SK-N-SH (cell line): ENCODE measurements at regions not wholly inside any gene's neighbourhood (a gene's known extent, or its start where the extent isn't known, plus 50 kb on each side); places are given as distances from the start of the nearest gene placed in this dataset.

Source experiments
- CTCF ChIA-PET: fragments of 300-600, 350-600 bp; formaldehyde crosslinking; extraction: SDS; loops from one replicate; lab custom pipeline; 2021; lab: Yijun Ruan, JAX
- POLR2A ChIA-PET: fragments of 350-600 bp; sonication (Branson Sonifier 250); formaldehyde crosslinking; extraction: SDS; loops from one replicate; lab custom pipeline; 2020; ENCODE audit warnings: antibody characterized with exemption, inconsistent platforms; lab: Yijun Ruan, JAX
- DNase-seq: peaks from one replicate; pipeline ENCODE4 v3.0.0; 2012
- H2AFZ ChIP-seq: fragments of 200-600 bp; sonication (generic); 2 replicates; pipeline ENCODE4 v1.8.1; 2016; ENCODE audit warnings: antibody characterized with exemption, mild to moderate bottlenecking, low read depth
- H3F3A ChIP-seq: fragments of 200-600 bp; sonication (generic); replicated peaks from 2 replicates; pipeline ENCODE3; 2016; ENCODE audit warnings: antibody characterized with exemption, mild to moderate bottlenecking; ENCODE audit not compliant: insufficient read depth
- H3K27ac ChIP-seq, 2 experiments: fragments of 200-500 bp in 1 of 2; fragments of 200-600 bp in 1 of 2; sonication (Bioruptor generic) in 1 of 2; sonication (generic), shearing (Covaris generic) in 1 of 2; 2 replicates each; pipeline versions ENCODE4 v1.5.1 to v1.6.1; 2014 to 2016; ENCODE audit warnings: low read depth in 2 of 2, inconsistent platforms in 1 of 2, low read length in 1 of 2, mild to moderate bottlenecking in 1 of 2, mixed read lengths in 1 of 2
- H3K27me3 ChIP-seq: fragments of 200-600 bp; sonication (generic), shearing (Covaris generic); 2 replicates; pipeline ENCODE4 v1.6.1; 2016; ENCODE audit warnings: mixed run types; ENCODE audit not compliant: insufficient read depth
- H3K36me3 ChIP-seq, 2 experiments: fragments of 200-500 bp in 1 of 2; fragments of 200-600 bp in 1 of 2; sonication (Bioruptor generic) in 1 of 2; sonication (generic) in 1 of 2; replicated peaks in 1 of 2; 2 replicates each; pipeline versions ENCODE3 to v1.5.1; 2014 to 2016; ENCODE audit warnings: low read length in 1 of 2, mild to moderate bottlenecking in 1 of 2; ENCODE audit not compliant: insufficient read depth in 2 of 2, control insufficient read depth in 1 of 2
- H3K4me1 ChIP-seq, 2 experiments: fragments of 200-500 bp in 1 of 2; fragments of 200-600 bp in 1 of 2; sonication (Bioruptor generic) in 1 of 2; sonication (generic), shearing (Covaris generic) in 1 of 2; 2 replicates each; pipeline versions ENCODE4 v1.5.1 to v1.6.1; 2014 to 2016; ENCODE audit warnings: low read depth in 1 of 2, low read length in 1 of 2, mixed run types in 1 of 2; ENCODE audit not compliant: insufficient read depth in 2 of 2, control insufficient read depth in 1 of 2
- H3K4me2 ChIP-seq: fragments of 200-600 bp; sonication (generic), shearing (Covaris generic); 2 replicates; pipeline ENCODE4 v1.6.1; 2017; ENCODE audit warnings: mixed run types
- H3K4me3 ChIP-seq, 2 experiments: fragments of 200-500 bp in 1 of 2; fragments of 200-600 bp in 1 of 2; sonication (Bioruptor generic) in 1 of 2; sonication (generic), shearing (Covaris generic) in 1 of 2; 2 replicates each; pipeline versions ENCODE4 v1.5.1 to v1.8.1; 2014 to 2016; ENCODE audit warnings: low read depth in 2 of 2, inconsistent platforms in 1 of 2, low read length in 1 of 2, mild to moderate bottlenecking in 1 of 2, mixed read lengths in 1 of 2, moderate library complexity in 1 of 2
- H3K79me2 ChIP-seq: fragments of 200-600 bp; sonication (generic); 2 replicates; pipeline ENCODE4 v1.8.1; 2017; ENCODE audit warnings: mild to moderate bottlenecking; ENCODE audit not compliant: insufficient read depth
- H3K9ac ChIP-seq: fragments of 200-600 bp; sonication (generic); 2 replicates; pipeline ENCODE4 v1.6.1; 2017; ENCODE audit warnings: mixed run types
- H3K9me2 ChIP-seq: fragments of 200-600 bp; sonication (generic); 2 replicates; pipeline ENCODE4 v1.6.1; 2017; ENCODE audit warnings: mixed run types
- H3K9me3 ChIP-seq: fragments of 200-600 bp; sonication (generic); 2 replicates; pipeline ENCODE4 v1.6.1; 2017; ENCODE audit warnings: mixed run types, mild to moderate bottlenecking, moderate library complexity
- H4K20me1 ChIP-seq: fragments of 200-600 bp; sonication (generic); 2 replicates; pipeline ENCODE4 v1.6.1; 2017; ENCODE audit warnings: mild to moderate bottlenecking, mixed run types; ENCODE audit not compliant: insufficient read depth
- CHD2 ChIP-seq: fragments of 150-350 bp; IDR thresholded peaks from 2 replicates; pipeline ENCODE4 v1.6.1; 2018; ENCODE audit warnings: low read length; ENCODE audit not compliant: partially characterized antibody
- CTCF ChIP-seq: fragments of 200-600 bp; sonication (generic); IDR thresholded peaks from 2 replicates; pipeline ENCODE4 v1.6.1; 2017; ENCODE audit warnings: antibody characterized with exemption, mild to moderate bottlenecking, moderate library complexity
- FOSL2 ChIP-seq: IDR thresholded peaks from 2 replicates; pipeline ENCODE4 v1.4.0; 2012; ENCODE audit warnings: low read depth, mild to moderate bottlenecking, moderate library complexity, borderline replicate concordance
- GABPA ChIP-seq: IDR thresholded peaks from 2 replicates; pipeline ENCODE4 v1.4.0; 2012; ENCODE audit warnings: low read depth, mild to moderate bottlenecking
- GATA2 ChIP-seq: sonication (generic); formaldehyde crosslinking; IDR thresholded peaks from 2 replicates; pipeline ENCODE4 v1.5.0; 2020; ENCODE audit warnings: mild to moderate bottlenecking, missing genetic modification reagents
- MEF2A ChIP-seq: IDR thresholded peaks from 2 replicates; pipeline ENCODE4 v1.4.0; 2012; ENCODE audit warnings: low read depth, borderline replicate concordance
- MXI1 ChIP-seq: IDR thresholded peaks from 2 replicates; pipeline ENCODE4 v1.6.1; 2012; ENCODE audit warnings: mild to moderate bottlenecking, low read depth, low read length, improper control_type of control experiment
- NFIC ChIP-seq: IDR thresholded peaks from 2 replicates; pipeline ENCODE4 v1.4.0; 2012; ENCODE audit warnings: borderline replicate concordance
- RAD21 ChIP-seq: IDR thresholded peaks from 2 replicates; pipeline ENCODE4 v1.6.1; 2012; ENCODE audit warnings: mild to moderate bottlenecking, low read length
- RCOR1 ChIP-seq: fragments of 150-350 bp; IDR thresholded peaks from 2 replicates; pipeline ENCODE4 v1.6.1; 2017; ENCODE audit warnings: antibody characterized with exemption, low read length
- REST ChIP-seq: IDR thresholded peaks from 2 replicates; pipeline ENCODE4 v1.6.1; 2012; ENCODE audit warnings: mild to moderate bottlenecking, low read depth, low read length, moderate library complexity
- RFX5 ChIP-seq: IDR thresholded peaks from 2 replicates; pipeline ENCODE4 v1.6.1; 2012; ENCODE audit warnings: mild to moderate bottlenecking, improper control_type of control experiment, low read length
- SIN3A ChIP-seq: IDR thresholded peaks from 2 replicates; pipeline ENCODE4 v1.6.1; 2012; ENCODE audit warnings: low read depth, mild to moderate bottlenecking, low read length, moderate library complexity, borderline replicate concordance
- TAF1 ChIP-seq: IDR thresholded peaks from 2 replicates; pipeline ENCODE4 v1.6.1; 2012; ENCODE audit warnings: low read depth, mild to moderate bottlenecking, low read length, moderate library complexity, borderline replicate concordance
- TEAD4 ChIP-seq: IDR thresholded peaks from 2 replicates; pipeline ENCODE4 v1.4.0; 2012; ENCODE audit warnings: mild to moderate bottlenecking, borderline replicate concordance; ENCODE audit not compliant: insufficient read depth
- USF1 ChIP-seq: IDR thresholded peaks from 2 replicates; pipeline ENCODE4 v1.4.0; 2012; ENCODE audit warnings: low read depth, borderline replicate concordance
- USF2 ChIP-seq: fragments of 150-350 bp; IDR thresholded peaks from 2 replicates; pipeline ENCODE4 v1.6.1; 2017; ENCODE audit warnings: antibody characterized with exemption, low read length, low read depth, borderline replicate concordance
- ZBTB33 ChIP-seq: IDR thresholded peaks from 2 replicates; pipeline ENCODE4 v1.4.0; 2012; ENCODE audit warnings: low read depth, borderline replicate concordance
- WGBS: methylation state at CpG from one replicate; pipeline ENCODE4 v1.1.6; 2017; ENCODE audit warnings: low lambda C conversion rate; 5-methylcytosine and 5-hydroxymethylcytosine counted together
- TF ChIP-seq, protein P1 (sequence below): IDR thresholded peaks from 2 replicates; pipeline ENCODE4; 2012
- TF ChIP-seq, protein P2 (sequence below): IDR thresholded peaks from 2 replicates; pipeline ENCODE4 v1.4.0; 2012; ENCODE audit warnings: low read depth

DNA sequence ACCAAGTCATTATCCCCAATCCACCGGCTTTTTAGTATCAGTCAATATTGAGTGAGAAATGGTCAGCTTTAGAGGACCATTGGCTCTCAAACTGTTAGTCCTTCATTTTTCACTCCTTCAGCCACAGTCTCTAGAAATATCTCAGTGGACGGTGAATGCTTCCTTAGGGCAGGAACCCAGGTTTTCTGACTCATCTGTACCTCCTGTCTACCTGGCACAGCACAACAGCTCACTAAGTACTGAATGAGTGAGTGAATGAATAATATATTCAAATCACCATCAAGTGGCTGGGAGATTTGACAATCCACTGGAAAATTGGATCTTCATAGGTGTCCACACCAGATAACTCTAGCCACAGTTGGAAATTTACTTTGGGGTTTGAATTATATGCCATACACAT is 609.5 kb upstream of the CLINT1 start:
- POLR2A ChIA-PET = no interaction called here

More for the DNA sequence above, 609.5 kb upstream of the CLINT1 start:
- no peaks in the 10 kb centered on the region; the same call in 1 of the 2 replicates for H3K27me3 ChIP-seq
- no peaks in the 10 kb centered on the region for H3K9me2 ChIP-seq
- no peak for DNase-seq
- H3F3A ChIP-seq = no peaks in the 10 kb centered on the region
- 62% methylated on average over 2 of the region's 2 CpGs for WGBS
- no peaks in the 10 kb centered on the region for H3K79me2 ChIP-seq
- no peaks in the 10 kb centered on the region for H3K36me3 ChIP-seq
- H3K9me3 ChIP-seq = no peaks in the 10 kb centered on the region
- no peak overlapping the region for H3K9ac ChIP-seq
- TF ChIP-seq GATA2 (CRISPR knock-in tag) = no peak
- no peak for TF ChIP-seq USF1
- TF ChIP-seq MXI1 = no peak
- TF ChIP-seq, protein P1, sequence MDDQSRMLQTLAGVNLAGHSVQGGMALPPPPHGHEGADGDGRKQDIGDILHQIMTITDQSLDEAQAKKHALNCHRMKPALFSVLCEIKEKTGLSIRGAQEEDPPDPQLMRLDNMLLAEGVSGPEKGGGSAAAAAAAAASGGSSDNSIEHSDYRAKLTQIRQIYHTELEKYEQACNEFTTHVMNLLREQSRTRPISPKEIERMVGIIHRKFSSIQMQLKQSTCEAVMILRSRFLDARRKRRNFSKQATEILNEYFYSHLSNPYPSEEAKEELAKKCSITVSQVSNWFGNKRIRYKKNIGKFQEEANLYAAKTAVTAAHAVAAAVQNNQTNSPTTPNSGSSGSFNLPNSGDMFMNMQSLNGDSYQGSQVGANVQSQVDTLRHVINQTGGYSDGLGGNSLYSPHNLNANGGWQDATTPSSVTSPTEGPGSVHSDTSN = no peak
- no peak for TF ChIP-seq RCOR1
- TF ChIP-seq REST = no peak
- TF ChIP-seq RAD21 = no peak
- no peak for TF ChIP-seq SIN3A
- no peak for TF ChIP-seq TEAD4
- TF ChIP-seq FOSL2 = no peak
- TF ChIP-seq MEF2A = no peak
- no peak for TF ChIP-seq TAF1
- no peak for TF ChIP-seq RFX5
- TF ChIP-seq, protein P2, sequence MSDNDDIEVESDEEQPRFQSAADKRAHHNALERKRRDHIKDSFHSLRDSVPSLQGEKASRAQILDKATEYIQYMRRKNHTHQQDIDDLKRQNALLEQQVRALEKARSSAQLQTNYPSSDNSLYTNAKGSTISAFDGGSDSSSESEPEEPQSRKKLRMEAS = no peak
- TF ChIP-seq CTCF = no peak
- no peak for TF ChIP-seq USF2
- TF ChIP-seq NFIC = no peak
- no peak for TF ChIP-seq GABPA
- TF ChIP-seq CHD2 = no peak
- TF ChIP-seq ZBTB33 = no peak
- TF ChIP-seq, all 33 proteins: peak for 0
- no peak overlapping the region for H3K4me2 ChIP-seq
- no peak overlapping the region for H3K27ac ChIP-seq
- CTCF ChIA-PET = no interaction called here
- H3K4me1 ChIP-seq = peaks cover 0 to 2% of the 10 kb centered on the region in 2 experiments; a peak in 1 of 4 replicates
- H2AFZ ChIP-seq = no peak overlapping the region
- H3K4me3 ChIP-seq = no peak overlapping the region
- H4K20me1 ChIP-seq = no peaks in the 10 kb centered on the region
